OCI-M1 (cell line): ENCODE measurements at regions not wholly inside any gene's neighbourhood (a gene's known extent, or its start where the extent isn't known, plus 50 kb on each side); places are given as distances from the start of the nearest gene placed in this dataset.

Source experiments
- DNase-seq: peaks from one replicate; lab custom pipeline; 2025; lab: John Stamatoyannopoulos, UW

GRCh38 chr20:54364365-54364764 is 111.0 kb upstream of the DOK5 start:
- no peak for DNase-seq

GRCh38 chr20:54364919-54365318 is 110.5 kb upstream of the DOK5 start:
- no peak for DNase-seq

- no peak for DNase-seq
These were observed 108.6 kb upstream of the DOK5 start for GRCh38 chr20:54366669-54367344.

- DNase-seq: no peak
These were observed 106.8 kb upstream of the DOK5 start for GRCh38 chr20:54368570-54368969.

GRCh38 chr20:54372313-54372712 is 103.1 kb upstream of the DOK5 start:
- DNase-seq: no peak

- DNase-seq: no peak
These were observed 97.2 kb upstream of the DOK5 start for GRCh38 chr20:54377992-54378773.

GRCh38 chr20:54379893-54380584 is 95.4 kb upstream of the DOK5 start:
- no peak for DNase-seq

- no peak for DNase-seq
These were observed 93.0 kb upstream of the DOK5 start for GRCh38 chr20:54382419-54382818.

- no peak for DNase-seq
These were observed 89.6 kb upstream of the DOK5 start for GRCh38 chr20:54385746-54386145.

GRCh38 chr20:54389596-54390280 is 85.7 kb upstream of the DOK5 start:
- DNase-seq: no peak

GRCh38 chr20:54397292-54398140 is 77.9 kb upstream of the DOK5 start:
- DNase-seq: no peak

GRCh38 chr20:54398814-54399213 is 76.6 kb upstream of the DOK5 start:
- DNase-seq: no peak

- DNase-seq: no peak
These were observed 69.9 kb upstream of the DOK5 start for GRCh38 chr20:54405540-54405939.

- no peak for DNase-seq
These were observed 67.9 kb upstream of the DOK5 start for GRCh38 chr20:54407459-54407858.

- DNase-seq: no peak
These were observed 59.4 kb upstream of the DOK5 start for GRCh38 chr20:54415967-54416366.

- DNase-seq: no peak
These were observed 58.6 kb upstream of the DOK5 start for GRCh38 chr20:54416770-54417169.

GRCh38 chr20:54419531-54419930 is 55.9 kb upstream of the DOK5 start:
- DNase-seq: no peak
